Inferior parietal cortex (tissue), 1 donor: ENCODE measurements at regions not wholly inside any gene's neighbourhood (a gene's known extent, or its start where the extent isn't known, plus 50 kb on each side); places are given as distances from the start of the nearest gene placed in this dataset.
A peak's percentile ranks its signal among the peaks of the same experiment; 100 is the strongest.
"Not testable (repeated sequence)": the region's sequence is repeated elsewhere in the genome, so short reads cannot be mapped to it uniquely, and the experiment has no call there.

Experiments
- DNase-seq: peaks from one replicate; pipeline ENCODE4 v3.0.0-alpha.2; 2016; ENCODE audit errors: extremely low spot score

DNA sequence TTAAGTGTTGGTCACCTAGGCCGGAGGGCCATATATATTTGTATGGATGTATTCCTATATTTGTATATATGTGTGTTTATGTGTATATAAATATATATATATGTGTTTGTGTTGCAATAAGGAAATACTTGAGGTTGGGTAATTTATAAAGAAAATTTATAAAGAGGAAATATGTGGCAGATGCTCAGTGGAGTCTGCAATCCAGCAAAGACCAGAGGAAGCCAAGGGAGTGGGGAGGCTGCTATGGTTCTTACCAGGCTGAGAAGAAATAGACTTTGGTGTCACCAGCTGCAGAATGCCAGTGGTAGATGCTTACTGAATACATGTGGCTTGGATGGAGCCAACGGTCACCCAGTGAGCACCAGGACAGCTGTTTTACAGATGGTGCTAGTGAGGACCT, 97.4 kb upstream of the ELOVL5 start:
- no peak for DNase-seq

DNA sequence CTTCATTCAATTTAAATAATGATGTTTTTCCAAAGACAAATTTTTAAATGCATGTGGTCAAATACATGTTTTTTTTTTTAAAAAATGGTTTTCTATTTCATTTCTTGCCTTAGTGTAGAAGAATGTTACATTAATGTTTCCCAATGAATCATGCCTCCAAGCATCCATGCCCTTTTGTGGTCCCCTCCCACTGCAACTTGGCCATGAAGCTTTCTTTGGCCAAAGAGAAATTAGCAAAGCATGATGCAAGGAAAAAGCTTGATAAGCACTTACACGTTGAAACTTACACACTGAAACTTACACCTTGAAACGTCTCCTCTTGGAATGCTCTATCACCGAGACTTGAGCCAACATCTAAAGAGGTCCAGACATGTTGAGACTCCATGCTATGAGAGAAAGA, 93.0 kb upstream of the ELOVL5 start:
- DNase-seq = no peak

DNA sequence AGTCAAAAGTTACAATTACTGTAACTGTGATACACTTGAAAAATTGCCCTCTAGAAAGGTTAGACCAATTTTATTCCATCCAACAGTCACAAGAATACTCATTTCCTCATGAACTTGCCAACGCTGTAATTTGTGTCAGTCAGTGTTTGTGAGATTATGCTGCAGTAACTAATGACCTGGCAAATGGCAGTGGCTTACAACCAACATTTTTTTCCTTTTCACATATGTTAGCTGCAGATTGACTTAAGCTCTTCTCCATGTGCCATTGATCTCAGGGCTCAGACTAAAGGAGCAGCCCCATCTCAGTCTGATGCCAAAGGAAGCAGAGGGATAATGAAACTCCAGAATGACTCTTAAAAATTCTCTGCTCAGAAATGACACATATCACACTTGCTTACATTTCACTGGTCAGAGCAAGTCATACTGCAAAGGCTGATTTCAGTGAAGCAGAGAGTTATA, 92.3 kb upstream of the ELOVL5 start:
- DNase-seq = no peak

DNA sequence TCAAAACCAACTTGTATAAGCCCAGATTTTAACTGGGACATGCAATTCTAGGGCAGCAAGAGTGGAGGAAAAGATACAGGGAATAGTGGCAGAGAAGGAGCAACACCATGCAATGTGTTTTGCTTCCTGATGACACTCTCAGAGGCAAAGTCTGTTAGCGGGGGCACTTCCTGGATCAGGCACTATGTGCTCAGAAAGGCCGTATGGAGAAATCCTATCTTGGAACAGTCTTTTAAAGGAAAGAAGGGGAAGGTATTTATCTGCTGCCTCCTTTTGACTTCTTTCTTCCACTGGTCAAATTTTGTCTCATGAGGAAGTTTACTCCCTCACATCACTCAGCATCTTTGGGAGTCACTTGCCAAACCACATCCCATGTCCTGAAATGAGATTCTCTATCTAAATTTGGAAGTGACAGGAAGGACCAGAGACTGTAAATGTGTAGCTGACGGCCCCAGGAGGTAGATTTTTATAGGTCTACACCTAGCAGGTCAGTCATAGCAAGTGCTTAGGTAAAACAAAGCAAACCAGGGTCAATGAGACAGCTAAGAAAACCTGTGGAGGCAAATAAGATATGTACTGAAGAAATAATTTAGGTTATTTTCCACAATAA, 91.7 kb upstream of the ELOVL5 start:
- DNase-seq = peak; percentile 25

DNA sequence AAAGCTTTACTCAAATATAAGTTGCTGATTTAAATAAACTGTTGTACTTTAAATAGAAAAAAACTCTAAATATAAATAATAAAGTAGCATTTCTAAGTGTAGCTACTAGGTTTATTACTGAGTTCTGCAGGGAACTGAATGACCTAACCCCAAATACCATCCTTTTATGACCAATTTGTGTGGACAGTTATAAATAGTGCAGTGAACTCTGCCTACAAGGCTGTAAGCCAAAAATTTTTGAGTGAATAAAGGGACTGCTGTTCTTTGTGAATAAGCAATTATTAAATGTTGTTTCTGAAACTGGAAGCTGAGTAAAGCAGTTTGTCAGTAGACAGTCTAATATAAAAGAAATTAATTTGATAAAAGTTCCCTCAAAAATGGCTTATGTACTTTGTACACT, 90.8 kb upstream of the ELOVL5 start:
- peak; percentile 73 for DNase-seq

DNA sequence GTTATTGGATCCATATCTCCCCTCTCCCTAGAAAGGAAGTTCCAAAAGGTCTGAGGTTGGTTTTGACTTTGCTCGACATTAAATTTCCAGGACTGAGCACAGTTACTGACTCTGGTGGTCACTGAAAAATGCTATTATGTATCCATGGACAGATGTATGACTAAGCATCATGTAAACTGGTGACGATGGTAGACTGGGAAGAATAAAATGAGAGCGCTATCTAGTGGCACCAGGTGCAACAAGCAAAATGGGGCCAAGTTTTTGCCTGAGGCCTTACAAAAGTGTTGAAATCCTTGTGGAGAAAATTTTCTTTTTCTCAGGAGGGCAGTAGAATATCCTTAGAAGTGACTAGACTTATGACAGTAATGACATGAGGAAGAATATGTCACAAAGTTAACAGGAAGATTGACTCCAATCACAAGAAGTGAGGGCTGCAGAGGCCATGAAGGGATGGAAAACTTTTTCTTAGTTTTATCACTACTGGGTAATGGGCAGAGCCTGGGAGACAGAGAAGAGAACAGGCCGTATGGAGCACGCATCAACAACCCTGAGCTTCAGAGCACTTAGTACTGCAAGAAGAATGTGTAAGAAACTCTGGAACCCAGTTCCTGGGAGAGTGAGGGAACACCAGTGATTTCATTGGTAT, 88.9 kb upstream of the ELOVL5 start:
- peak; percentile 74 for DNase-seq

DNA sequence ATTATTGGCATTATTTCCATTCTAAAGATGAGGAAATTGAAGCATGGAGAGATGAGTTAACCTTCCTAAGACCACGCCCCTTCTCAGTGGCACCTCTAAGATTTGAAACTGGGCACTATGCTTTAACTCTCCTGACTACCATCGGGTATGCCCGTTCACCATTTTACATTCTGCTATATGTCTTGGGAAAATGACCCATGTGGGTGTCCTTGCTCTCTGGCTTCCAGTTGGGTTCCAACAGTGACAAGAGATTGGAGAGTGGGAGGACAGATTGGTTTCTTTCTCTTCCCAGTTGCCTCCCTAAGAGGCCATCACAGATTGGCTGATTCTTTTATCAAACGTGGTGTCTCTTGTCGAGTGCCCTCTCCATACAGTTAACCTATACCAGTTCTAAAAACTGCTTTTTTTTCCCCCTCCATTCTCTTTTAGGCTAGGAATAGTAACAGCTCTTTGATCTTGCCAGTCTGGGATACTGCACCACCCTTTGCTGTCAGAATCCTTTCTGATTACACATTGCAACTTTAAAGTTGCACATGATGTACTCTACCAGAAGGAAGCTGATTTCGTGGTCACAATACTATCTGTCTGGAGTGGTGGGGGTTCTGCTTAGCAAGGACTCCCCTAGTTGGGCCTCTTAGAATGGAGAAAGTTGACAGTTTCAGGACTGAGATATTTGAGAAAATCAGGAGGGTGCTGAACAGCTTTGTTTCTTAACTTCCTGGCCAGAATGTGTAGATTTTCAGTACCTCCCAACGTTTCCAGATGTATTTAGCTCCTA, 88.0 kb upstream of the ELOVL5 start:
- DNase-seq = no peak

DNA sequence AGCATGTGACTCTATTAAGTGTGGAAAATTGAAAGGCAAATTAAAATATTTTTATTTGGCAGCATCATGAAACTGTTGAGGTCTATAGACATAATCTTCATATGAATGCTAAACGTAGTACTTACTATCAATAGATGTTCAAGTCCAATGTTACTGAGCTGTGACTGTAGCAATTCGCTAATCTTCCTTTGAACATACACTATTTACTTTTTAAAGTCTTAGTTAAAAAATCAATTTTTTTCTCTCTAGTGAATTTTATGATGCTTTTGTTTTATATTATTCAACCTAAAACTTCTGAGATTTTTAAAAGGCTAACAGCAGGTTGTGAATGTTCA, 85.2 kb upstream of the ELOVL5 start:
- DNase-seq = no peak

DNA sequence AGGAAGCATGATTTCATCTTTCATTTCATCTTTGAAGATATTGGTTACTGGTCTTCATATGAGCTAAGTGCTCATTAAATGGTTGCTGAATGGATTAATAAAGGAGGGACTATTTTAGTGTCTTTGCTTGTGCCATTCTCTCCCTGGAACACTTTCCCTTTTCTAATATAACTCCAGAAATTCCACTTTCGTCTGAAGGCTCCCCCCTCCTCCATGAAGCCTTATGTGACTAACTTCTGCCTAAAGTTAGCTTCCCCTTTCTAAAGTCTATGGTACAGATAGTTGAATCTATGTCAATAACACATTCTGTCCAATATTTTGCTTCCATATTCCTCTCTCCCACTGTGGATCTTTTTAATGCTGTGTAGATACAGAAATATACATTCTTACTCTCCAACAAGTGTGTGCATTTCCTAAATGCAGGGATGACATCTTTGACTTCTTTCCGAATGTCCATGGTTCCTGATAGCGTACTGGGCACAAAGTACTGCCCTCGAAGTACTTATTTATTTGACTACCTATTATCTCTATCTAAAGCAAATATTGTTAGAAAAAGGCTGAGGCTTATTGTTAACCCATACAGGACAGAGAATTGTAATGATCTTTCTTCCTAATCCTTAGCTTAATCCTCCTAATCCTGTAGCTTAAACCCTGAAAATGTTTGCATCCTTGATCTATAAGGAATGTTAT, 84.7 kb upstream of the ELOVL5 start:
- no peak for DNase-seq

DNA sequence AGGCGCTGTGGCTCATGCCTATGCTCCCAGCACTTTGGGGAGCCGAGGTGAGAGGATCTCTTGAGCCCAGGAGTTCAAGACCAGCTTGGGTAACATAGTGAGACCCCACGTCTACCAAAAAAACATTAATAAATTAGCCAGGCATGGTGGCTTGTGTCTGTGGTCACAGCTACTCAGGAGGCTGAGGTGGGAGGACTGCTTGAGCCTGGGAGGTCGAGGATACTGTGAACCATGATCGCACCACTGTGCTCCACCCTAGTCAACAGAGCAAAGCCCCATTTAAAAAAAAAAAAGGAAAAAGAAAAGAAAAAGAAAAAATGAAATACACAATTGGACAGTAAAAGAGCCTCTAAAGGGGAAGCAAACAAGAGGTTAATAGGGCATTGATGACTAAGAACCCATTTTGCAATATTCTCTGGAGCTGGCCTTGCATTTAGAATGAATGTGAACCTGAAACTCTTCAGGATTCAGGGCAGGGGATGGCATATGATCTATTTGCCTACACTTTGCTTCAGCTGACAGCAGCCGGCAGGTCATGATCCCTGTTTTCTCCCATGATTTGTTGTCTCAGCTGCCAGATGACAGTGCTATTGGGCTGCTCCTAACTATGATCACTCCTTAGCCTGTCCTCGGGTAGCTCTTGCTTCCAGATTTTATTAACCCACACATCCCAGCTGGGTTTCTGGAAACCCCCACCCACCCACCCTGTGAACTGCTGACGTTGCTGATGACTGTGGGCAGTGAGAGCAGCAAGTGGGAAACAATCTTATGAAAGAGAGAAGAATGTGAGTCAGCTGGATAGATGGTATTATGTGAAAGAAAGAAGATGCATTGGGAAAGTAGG, 83.8 kb upstream of the ELOVL5 start:
- no peak for DNase-seq

DNA sequence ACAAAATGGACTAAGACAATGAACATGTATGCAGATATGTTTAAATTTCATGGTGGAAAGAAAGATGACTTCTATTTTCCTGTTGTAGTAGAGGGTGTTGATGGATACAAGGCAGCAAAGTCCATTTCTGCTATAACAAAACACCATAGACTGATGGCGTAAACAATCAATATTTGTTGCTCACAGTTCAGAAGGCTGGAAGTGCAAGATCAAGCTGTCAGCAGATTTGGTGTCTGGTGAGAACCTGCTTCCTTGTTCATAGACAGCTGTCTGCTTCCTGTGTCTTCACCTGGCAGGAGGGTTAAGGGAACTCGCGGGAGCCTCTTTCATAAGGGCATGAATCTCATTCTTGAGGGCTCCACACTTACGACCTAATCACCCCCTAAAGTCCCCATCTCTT, 83.0 kb upstream of the ELOVL5 start:
- no peak for DNase-seq

DNA sequence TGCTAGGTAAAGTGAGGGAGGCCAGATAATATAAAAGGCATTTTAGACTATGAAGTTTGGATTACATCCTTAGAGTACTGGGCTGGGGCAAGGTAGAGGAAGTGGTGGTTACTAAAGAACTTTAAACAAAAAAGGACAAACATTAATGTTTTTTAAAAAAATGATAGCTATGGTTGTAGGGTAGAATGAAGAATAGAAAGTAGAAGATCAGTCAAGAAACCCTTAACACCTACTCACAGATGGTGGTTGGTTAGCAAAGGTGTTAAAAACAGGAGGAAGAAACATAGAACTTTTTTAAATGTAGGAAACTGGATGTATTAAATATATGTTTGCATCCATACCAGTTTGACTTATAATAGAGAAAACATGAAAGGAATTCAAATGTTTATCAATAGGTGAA, 80.7 kb upstream of the ELOVL5 start:
- no peak for DNase-seq

DNA sequence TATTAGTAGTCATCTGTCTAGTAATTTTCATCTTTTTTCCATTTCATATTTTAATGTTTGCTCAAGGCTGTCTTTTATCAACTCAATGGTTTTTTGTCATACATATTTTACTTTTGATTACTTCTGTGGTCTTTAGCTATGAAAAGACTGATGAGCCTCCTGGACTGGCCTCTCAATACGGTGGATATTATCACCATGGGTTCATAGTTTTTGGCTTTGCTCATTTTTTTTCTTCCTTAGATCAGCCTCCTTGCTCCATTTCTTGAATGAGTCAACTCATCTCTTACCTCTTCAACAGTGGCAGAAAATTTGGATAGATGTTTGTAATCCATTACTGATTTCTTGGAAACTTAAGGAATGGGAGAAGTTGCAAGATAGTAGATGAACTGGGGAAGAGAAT, 80.1 kb upstream of the ELOVL5 start:
- no peak for DNase-seq

DNA sequence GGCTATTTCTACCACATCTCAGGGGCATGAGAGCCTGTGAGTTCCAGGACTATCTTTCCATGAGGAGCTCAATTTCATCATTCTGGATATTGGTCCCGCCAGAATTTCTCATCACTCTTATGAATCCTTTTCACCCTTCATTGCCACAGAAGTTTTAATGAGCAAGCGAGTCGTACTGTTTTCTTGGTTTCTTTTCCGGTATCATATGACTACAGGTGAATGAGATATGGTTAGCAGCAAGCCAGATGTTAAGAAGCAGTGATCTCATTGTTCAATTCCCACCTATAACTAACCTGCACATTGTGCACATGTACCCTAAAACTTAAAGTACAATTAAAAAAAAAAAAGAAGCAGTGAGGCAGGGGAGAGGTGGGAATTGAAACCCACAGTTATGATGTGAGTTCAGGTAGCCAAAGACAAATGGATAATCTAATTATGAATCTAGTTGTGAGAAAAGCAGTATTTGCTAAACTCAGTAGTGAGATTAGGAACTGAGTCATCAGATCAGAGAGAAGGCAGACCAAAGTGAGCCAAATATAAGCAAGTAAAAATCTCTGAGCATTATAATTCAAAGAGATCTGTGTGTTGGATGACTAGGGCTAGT, 78.0 kb upstream of the ELOVL5 start:
- no peak for DNase-seq

DNA sequence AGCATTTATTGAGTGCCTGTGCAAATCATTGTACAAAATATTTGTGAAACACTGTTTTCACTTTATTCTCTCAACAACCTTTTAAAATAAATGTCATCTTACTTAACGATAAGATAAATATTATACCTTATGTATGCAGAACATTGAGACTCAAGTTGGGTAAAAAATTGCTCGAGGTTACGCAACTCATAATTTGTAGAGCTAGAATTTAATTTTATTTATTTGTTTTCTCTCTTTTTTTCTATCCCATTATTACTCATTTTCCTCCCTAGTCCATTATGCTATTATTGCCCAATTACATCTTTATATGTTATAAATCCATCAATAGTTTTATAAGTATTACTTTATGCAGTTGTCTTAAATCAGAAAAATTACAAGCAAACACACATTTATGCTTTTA, 77.4 kb upstream of the ELOVL5 start:
- no peak for DNase-seq

DNA sequence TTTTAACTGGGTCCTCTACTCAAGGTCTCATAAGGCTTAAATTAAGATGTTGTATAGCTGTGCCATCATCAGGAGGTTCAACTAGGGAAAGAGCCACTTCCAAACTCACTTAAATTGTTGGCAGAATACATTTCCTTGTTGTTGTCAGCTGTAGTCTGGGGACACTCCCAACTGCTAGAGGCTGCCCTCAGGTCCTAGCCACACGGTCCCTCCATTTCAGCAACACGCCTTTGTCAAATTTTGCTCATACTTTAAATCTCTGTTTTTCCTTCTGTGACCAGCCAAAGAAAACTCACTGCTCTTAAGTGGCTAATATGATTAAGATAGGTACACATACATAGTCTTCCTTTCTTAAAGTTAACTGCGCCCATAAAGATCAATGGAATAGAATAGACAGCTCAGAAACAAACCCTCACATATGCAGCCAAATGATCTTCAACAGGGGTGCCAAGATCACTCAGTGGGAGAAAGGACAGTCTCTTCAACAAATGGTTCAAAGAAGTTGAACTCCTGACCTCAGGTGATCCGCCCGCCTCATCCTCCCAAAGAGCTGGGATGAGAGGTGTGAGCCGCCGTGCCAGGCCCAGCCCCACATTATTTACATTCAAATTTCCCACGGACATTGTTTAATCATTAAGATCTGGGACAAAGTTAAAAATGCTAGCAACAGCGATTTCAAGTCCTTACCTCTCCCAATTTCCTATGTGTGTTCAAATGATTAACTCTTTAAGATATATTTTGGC, 76.4 kb upstream of the ELOVL5 start:
- no peak for DNase-seq

DNA sequence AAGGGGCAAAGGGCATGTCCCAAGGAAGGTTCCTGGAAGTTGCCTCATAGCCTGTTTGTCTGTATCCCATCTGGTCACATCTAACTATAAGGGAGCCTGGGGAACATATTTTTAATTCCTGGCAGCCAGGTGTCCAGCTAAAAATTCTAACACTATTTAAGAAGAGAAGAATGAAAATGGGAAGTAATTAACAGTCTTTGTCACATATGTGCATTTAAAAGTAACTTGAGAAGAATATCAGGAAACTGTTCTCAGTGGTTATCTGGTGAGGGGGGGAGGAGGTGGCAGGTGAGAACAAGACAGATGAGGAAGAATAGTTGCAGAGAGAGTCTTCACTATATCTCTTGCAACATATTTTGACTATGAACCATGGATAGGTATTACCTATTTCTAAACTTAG, 75.5 kb upstream of the ELOVL5 start:
- no peak for DNase-seq

DNA sequence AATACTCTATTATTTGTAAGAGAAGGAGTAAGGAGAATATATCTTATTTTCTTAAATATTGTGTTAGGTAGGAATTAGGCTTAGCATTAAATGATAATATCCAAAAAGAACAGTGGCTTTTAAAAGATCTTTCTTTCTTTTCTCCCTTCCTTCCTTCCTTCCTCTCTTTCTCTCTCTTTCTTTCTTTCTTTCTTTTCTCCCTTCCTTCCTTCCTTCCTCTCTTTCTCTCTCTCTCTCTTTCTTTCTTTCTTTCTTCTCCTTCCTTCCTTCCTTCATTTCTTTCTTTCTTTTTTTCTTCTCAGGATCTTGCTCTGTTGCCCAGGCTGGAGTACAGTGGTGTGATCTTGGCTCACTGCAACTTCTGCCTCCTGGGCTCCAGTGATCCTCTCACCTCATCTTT, 74.8 kb upstream of the ELOVL5 start:
- DNase-seq = not testable (repeated sequence)

DNA sequence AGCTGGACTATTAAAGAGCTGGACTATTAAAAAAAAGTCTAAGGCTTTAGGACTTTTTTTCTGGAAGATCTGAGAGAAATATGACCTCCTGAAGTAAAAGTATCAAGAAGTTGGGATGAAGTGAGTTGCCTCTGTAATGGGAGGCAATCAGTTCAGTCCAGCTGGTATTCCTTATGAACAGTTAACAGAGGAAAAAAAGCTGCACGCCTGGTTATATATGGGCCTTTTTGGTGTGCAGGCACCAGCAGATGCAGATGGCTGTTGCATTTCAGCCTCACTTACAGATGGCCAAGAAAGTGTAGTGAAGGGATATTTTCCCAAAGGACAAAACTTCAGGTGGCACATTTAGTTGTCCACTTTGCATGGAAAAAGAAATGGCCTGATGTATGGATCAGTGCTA, 70.3 kb upstream of the ELOVL5 start:
- no peak for DNase-seq

DNA sequence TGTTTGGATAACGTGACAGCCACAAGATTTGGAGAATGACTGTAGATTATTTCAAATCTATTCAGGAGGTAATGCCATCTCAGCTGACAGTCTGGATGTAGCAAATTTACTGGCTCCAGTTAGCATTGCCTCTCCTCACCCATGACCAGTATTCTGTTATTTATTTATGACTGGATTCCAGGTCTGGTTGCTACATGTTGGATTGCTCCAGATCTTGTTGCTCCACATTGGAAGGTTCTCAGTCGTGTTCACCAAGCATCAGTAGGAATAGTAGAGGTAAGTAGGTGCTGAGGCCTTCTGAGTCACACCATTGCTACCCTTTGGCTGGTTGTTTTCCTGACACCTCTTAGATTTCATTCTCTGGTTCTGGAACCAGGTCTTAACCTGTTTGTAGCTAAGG, 69.5 kb upstream of the ELOVL5 start:
- DNase-seq = no peak

DNA sequence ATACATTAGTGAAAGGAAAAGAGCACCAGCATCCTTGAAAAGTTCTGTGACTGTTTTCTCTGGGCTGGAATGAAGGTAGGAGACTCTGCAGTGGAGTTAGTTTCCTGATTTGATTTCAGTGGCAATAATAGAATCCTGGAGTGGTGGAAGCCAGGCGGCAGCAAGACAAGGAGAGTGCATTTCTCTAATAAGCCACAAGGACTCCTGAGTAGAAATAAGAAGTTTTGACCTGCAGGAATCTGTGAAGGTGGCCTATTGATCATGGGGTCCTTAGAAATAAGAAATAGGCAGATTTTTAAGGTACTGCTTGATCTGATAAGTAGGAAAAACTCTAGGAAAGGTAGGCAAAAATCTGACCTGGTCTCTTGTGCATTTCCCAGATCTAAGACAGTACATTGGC, 68.4 kb upstream of the ELOVL5 start:
- no peak for DNase-seq
